HL-60 (cell line): ENCODE measurements at regions not wholly inside any gene's neighbourhood (a gene's known extent, or its start where the extent isn't known, plus 50 kb on each side); places are given as distances from the start of the nearest gene placed in this dataset.
"Not testable (repeated sequence)": the region's sequence is repeated elsewhere in the genome, so short reads cannot be mapped to it uniquely, and the experiment has no call there.

Experiments used
- DNase-seq, 2 experiments: peaks; one replicate each; pipeline ENCODE4 v3.0.0-alpha.2; 2010 to 2020; ENCODE audit warnings: low read depth in 1 of 2, low spot score in 1 of 2
- H3K27ac ChIP-seq: fragments of 250-450 bp; sonication (Bioruptor Pico); replicated peaks from 2 replicates; pipeline ENCODE4 v1.5.1; 2020; ENCODE audit warnings: mild to moderate bottlenecking, moderate library complexity
- H3K27me3 ChIP-seq: fragments of 250-450 bp; sonication (Bioruptor Pico); 2 replicates; pipeline ENCODE4 v1.5.1; 2021; ENCODE audit warnings: mild to moderate bottlenecking, moderate library complexity; ENCODE audit not compliant: insufficient read depth, poor library complexity, severe bottlenecking
- H3K4me3 ChIP-seq: replicated peaks from 2 replicates; pipeline ENCODE4 v1.5.1; 2011; ENCODE audit warnings: mild to moderate bottlenecking, control low read depth, low read length; ENCODE audit not compliant: insufficient read depth
- CTCF ChIP-seq: IDR thresholded peaks from one replicate; pipeline ENCODE4 v1.5.1; 2011; ENCODE audit warnings: low read length, control low read depth, inconsistent platforms; ENCODE audit not compliant: insufficient read depth
- GABPA ChIP-seq: IDR thresholded peaks from 2 replicates; pipeline ENCODE4 v1.6.1; 2012; ENCODE audit warnings: low read depth
- POLR2AphosphoS5 ChIP-seq: IDR thresholded peaks from 2 replicates; pipeline ENCODE4 v1.6.1; 2012; ENCODE audit warnings: low read depth
- REST ChIP-seq: IDR thresholded peaks from 2 replicates; pipeline ENCODE4 v1.6.1; 2012; ENCODE audit warnings: low read depth; ENCODE audit not compliant: insufficient replicate concordance
- SPI1 ChIP-seq: IDR thresholded peaks from 2 replicates; pipeline ENCODE4 v1.6.1; 2012; ENCODE audit warnings: low read depth, mild to moderate bottlenecking, borderline replicate concordance

GRCh38 chr6:102918161-102918560 lies 1524.7 kb downstream of the GRIK2 start:
- Histone ChIP-seq H3K27me3 (no peaks in the 10 kb centered on the region), H3K27ac (no peak overlapping the region), H3K4me3 (no peak overlapping the region)
- no peak for DNase-seq
- no peak for TF ChIP-seq SPI1
- no peak for TF ChIP-seq GABPA
- TF ChIP-seq CTCF, result no peak
- TF ChIP-seq POLR2AphosphoS5, result no peak
- no peak for TF ChIP-seq REST

GRCh38 chr6:102911571-102911970 lies 1518.1 kb downstream of the GRIK2 start:
- TF ChIP-seq GABPA, result no peak
- TF ChIP-seq POLR2AphosphoS5, result no peak
- TF ChIP-seq SPI1, result no peak
- no peak for TF ChIP-seq REST
- TF ChIP-seq CTCF, result no peak
- Histone ChIP-seq H3K4me3 (no peak overlapping the region), H3K27ac (no peak overlapping the region), H3K27me3 (no peaks in the 10 kb centered on the region)
- DNase-seq, result no peak

GRCh38 chr6:102910701-102911139 lies 1517.2 kb downstream of the GRIK2 start:
- not testable (repeated sequence) for H3K27ac ChIP-seq, H3K27me3 ChIP-seq, H3K4me3 ChIP-seq, DNase-seq

GRCh38 chr6:102907181-102907580 lies 1513.7 kb downstream of the GRIK2 start:
- no peak for DNase-seq

More at GRCh38 chr6:102907181-102907580, 1513.7 kb downstream of the GRIK2 start:
- H3K27me3 ChIP-seq, result no peaks in the 10 kb centered on the region
- no peak overlapping the region for H3K4me3 ChIP-seq
- no peak for TF ChIP-seq POLR2AphosphoS5
- TF ChIP-seq GABPA, result no peak
- no peak for TF ChIP-seq SPI1
- TF ChIP-seq REST, result no peak
- no peak for TF ChIP-seq CTCF
- H3K27ac ChIP-seq, result no peak overlapping the region
